ENCODE measurements at regions not wholly inside any gene's neighbourhood (a gene's known extent, or its start where the extent isn't known, plus 50 kb on each side); places are given as distances from the start of the nearest gene placed in this dataset.

GRCh38 chrX:127317159-127317558, 497.6 kb downstream of the PRR32 start:
- H3K36me3 ChIP-seq (ENCODE audit: control insufficient read depth in 4 of 4, insufficient read depth in 3 of 4, low read depth in 1 of 4, low read length in 3 of 4): no peaks in the 10 kb centered on the region
- H3K9ac ChIP-seq (ENCODE audit: low read depth in 1 of 2, low read length in 2 of 2): no peak overlapping the region
- DNase-seq (ENCODE audit: low spot score): no peak
- 51% methylated on average over 2 of the region's 2 CpGs for WGBS
- H3K4me3 ChIP-seq (ENCODE audit: low read depth in 1 of 3, low read length in 3 of 3): no peak overlapping the region
- H3K27ac ChIP-seq (ENCODE audit: low read depth in 1 of 2, low read length in 2 of 2): no peak overlapping the region
- H3K9me3 ChIP-seq (ENCODE audit: control insufficient read depth in 4 of 4, low read length in 3 of 4): no peaks in the 10 kb centered on the region
- H3K4me1 ChIP-seq (ENCODE audit: control insufficient read depth in 4 of 4, insufficient read depth in 4 of 4, low read length in 3 of 4): no peaks in the 10 kb centered on the region
- no peak for TF ChIP-seq FOXA2 (IDR thresholded peaks at IDR 0.05)
- TF ChIP-seq FOXA1 (IDR thresholded peaks at IDR 0.05): no peak
- no peak for TF ChIP-seq NR2F2 (IDR thresholded peaks at IDR 0.05)
- TF ChIP-seq RAD21 (IDR thresholded peaks at IDR 0.05): no peak
- no peak for TF ChIP-seq JUND (IDR thresholded peaks at IDR 0.05)
- TF ChIP-seq HNF4G (IDR thresholded peaks at IDR 0.05): no peak
- TF ChIP-seq ATF3 (IDR thresholded peaks at IDR 0.05): no peak
- TF ChIP-seq MAX (IDR thresholded peaks at IDR 0.05): no peak
- no peak for TF ChIP-seq HNF4A (conservative IDR thresholded peaks at IDR 0.05)
- no peak for TF ChIP-seq ZBTB33 (IDR thresholded peaks at IDR 0.05)
- TF ChIP-seq REST (IDR thresholded peaks at IDR 0.05): no peak
- H3K27me3 ChIP-seq (ENCODE audit: control insufficient read depth in 4 of 4, insufficient read depth in 4 of 4, low read length in 3 of 4): no peaks in the 10 kb centered on the region

GRCh38 chrX:127324128-127324527, 504.6 kb downstream of the PRR32 start:
- H3K27me3 ChIP-seq (ENCODE audit: control insufficient read depth in 4 of 4, insufficient read depth in 4 of 4, low read length in 3 of 4): peaks cover 0 to 4% (median 0%) of the 10 kb centered on the region in 4 donors
- no peak overlapping the region for H3K9ac ChIP-seq (ENCODE audit: low read depth in 1 of 2, low read length in 2 of 2)
- no peak overlapping the region for H3K4me3 ChIP-seq (ENCODE audit: low read depth in 1 of 3, low read length in 3 of 3)
- H3K27ac ChIP-seq (ENCODE audit: low read depth in 1 of 2, low read length in 2 of 2): no peak overlapping the region
- H3K36me3 ChIP-seq (ENCODE audit: control insufficient read depth in 4 of 4, insufficient read depth in 3 of 4, low read depth in 1 of 4, low read length in 3 of 4): no peaks in the 10 kb centered on the region
- H3K4me1 ChIP-seq (ENCODE audit: control insufficient read depth in 4 of 4, insufficient read depth in 4 of 4, low read length in 3 of 4): no peaks in the 10 kb centered on the region
- TF ChIP-seq RXRA (IDR thresholded peaks at IDR 0.05) (no peak), CTCF (IDR thresholded peaks at IDR 0.05; ENCODE audit: low read depth, low read length, missing input control) (no peak), SP1 (IDR thresholded peaks at IDR 0.05) (no peak), FOXA1 (IDR thresholded peaks at IDR 0.05) (no peak), GABPA (IDR thresholded peaks at IDR 0.05 in 1 of 2, conservative IDR thresholded peaks at IDR 0.05 in 1 of 2) (no peak), RAD21 (IDR thresholded peaks at IDR 0.05) (no peak), HNF4A (conservative IDR thresholded peaks at IDR 0.05) (no peak)
- H3K9me3 ChIP-seq (ENCODE audit: control insufficient read depth in 4 of 4, low read length in 3 of 4): no peaks in the 10 kb centered on the region
- DNase-seq (ENCODE audit: low spot score): no peak
- WGBS: 88% methylated on average over 4 of the region's 4 CpGs
